Cardiac fibroblast (primary cell): ENCODE measurements at regions not wholly inside any gene's neighbourhood (a gene's known extent, or its start where the extent isn't known, plus 50 kb on each side); places are given as distances from the start of the nearest gene placed in this dataset.

Experiments
- DNase-seq, 2 donors: peaks; one replicate each; pipeline versions ENCODE4 v3.0.0 to v3.0.0-alpha.2; 2010; ENCODE audit warnings: low read depth in 2 of 2
- H3K4me3 ChIP-seq, 2 donors: replicated peaks in 1 of 2; 1 replicate in 1 of 2; 2 replicates in 1 of 2; pipeline ENCODE4 v1.5.1; 2011; ENCODE audit warnings: low read depth in 2 of 2, low read length in 2 of 2, mild to moderate bottlenecking in 2 of 2, moderate library complexity in 1 of 2
- TF ChIP-seq, protein P1 (sequence below): IDR thresholded peaks from one replicate; pipeline ENCODE4 v1.5.1; 2011; ENCODE audit warnings: low read depth, mild to moderate bottlenecking, low read length, inconsistent platforms

DNA sequence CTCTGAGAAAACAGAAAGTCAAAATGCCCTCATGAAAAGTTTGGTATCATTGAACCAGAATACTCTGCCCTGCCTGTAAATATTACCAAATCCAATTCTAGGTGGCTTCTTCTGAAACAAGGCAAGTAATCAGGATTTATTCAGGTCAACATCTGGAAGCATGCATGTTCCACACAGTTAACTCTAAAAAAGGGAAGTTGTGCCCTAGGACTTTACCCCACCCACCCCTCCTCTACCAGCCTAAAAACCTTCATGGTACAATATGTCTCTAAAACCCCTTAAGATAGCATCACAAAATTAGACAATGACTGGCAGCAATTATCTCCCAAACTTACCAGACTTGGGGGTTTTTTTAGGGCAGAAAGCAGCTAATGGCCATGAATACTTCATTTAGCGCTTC lies 414.8 kb upstream of the SLC30A5 start:
- no peak for DNase-seq
- no peak overlapping the region for H3K4me3 ChIP-seq
- TF ChIP-seq, protein P1, sequence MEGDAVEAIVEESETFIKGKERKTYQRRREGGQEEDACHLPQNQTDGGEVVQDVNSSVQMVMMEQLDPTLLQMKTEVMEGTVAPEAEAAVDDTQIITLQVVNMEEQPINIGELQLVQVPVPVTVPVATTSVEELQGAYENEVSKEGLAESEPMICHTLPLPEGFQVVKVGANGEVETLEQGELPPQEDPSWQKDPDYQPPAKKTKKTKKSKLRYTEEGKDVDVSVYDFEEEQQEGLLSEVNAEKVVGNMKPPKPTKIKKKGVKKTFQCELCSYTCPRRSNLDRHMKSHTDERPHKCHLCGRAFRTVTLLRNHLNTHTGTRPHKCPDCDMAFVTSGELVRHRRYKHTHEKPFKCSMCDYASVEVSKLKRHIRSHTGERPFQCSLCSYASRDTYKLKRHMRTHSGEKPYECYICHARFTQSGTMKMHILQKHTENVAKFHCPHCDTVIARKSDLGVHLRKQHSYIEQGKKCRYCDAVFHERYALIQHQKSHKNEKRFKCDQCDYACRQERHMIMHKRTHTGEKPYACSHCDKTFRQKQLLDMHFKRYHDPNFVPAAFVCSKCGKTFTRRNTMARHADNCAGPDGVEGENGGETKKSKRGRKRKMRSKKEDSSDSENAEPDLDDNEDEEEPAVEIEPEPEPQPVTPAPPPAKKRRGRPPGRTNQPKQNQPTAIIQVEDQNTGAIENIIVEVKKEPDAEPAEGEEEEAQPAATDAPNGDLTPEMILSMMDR: no peak

DNA sequence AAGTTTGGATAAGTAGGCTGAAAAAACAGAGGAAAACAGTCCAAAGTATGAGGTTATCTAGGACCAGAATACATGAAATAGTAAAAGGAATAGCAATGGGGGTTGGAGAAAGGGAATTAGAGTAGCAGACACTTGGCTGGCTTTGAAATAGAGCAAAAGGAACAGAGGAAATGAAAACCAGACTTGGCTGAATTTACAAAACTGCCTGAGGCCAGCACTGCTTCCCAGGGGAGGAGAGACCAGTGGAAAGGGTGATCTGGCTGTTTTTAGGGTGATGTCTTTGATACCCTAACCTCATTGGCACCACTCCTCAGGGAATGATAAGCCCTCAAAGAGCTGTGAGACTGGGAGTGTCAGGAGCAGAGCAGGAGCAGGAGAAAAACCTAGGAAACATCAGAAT lies 413.4 kb upstream of the SLC30A5 start:
- TF ChIP-seq, protein P1: no peak
- no peak overlapping the region for H3K4me3 ChIP-seq
- peak in 1 of 2 donors; percentile 45 for DNase-seq

DNA sequence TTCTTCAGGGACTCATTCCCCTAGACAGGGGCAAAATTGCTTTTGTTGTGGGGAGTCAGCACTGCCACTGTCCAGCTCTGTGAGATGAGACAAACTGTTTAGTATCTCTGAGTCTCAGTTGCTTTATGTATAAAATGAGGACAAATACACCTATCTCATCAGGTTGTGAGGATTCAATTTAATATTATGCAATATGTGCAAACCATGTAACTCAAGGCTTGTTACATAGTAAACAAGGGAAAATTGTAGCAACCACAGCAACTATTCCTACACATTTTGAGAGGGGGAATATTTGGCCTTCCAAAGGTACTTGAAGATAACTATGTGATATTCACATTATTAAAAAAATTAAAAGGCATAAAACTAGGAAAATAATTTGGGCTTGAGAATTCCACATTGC lies 411.9 kb upstream of the SLC30A5 start:
- TF ChIP-seq, protein P1: no peak
- no peak overlapping the region for H3K4me3 ChIP-seq
- no peak for DNase-seq

DNA sequence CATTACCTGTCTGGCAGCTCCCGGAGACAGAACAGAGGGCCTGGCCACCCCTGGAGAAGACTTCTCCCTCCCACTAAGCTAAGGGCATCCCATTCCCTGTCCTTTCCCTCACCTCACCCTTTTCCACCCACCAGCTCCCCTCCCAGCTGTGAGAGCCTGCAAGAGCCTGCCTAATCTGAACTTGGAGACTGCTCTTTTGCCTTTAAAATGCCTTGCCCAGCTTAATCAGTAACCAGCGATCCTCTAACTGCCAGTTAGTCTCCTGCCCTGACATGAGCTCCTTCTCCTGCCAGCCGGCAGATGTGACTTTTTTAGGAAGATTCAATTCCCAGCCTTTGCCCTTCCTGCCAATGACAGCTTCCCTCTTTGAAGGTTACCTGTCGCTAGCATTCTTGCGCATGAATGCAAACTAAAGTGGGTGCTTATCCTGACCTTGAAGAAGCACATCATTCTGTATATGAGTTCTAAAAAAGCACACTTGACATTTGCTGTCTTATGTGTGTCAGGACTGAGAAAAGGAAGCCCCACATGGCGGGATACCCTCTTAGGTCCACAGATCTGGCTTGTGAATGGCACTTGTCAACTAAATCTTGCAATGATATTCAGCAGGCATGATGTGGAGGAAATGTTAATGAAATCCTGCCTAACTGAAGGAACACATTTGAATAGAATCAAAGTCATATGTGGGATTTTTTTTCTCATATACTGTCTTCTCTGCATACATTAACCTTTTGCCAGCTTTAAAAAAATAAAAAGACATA lies 411.2 kb upstream of the SLC30A5 start:
- DNase-seq: no peak
- no peak overlapping the region for H3K4me3 ChIP-seq
- TF ChIP-seq, protein P1: no peak

DNA sequence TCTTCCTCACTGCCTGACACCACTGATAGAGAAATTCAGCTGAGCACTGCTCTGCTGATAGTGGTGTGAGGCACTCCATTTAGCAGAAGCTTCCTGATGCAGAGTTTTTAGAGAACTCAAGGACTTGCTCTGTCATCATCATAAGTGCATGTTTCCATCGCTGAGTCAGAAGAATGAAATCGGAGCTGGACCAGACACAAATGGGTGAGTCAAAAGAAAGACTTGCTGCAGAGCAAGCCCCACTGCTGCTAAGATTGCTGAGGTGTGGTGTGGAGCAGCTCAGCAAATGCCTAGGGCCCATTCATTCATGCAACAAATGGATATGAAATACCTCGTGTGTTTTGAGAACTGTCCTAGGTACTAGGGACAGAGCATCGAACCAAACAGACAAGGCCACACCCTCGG lies 410.2 kb upstream of the SLC30A5 start:
- DNase-seq: peak; percentile 92 to 98
- H3K4me3 ChIP-seq: no peak overlapping the region
- TF ChIP-seq, protein P1: no peak

DNA sequence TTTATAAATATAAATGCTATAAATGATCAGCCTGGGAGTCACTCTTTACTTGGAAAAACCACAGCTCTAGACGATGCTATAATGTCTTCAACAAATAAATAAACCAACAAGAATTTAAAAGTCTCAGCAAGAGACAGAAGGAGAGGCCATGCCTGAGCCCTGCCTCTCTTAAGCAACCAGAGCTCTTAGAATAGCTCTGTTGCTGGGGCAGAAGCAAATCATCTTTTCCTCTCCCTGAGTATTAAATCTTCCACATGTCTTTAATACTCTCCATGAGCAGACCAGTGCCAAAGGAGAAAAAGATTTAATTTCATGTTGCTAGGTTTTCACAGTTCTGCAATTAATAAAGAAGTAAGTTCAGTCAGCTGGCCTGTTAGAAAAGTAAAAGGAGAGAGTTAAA lies 408.0 kb upstream of the SLC30A5 start:
- DNase-seq: no peak
- H3K4me3 ChIP-seq: no peak overlapping the region
- TF ChIP-seq, protein P1: no peak

DNA sequence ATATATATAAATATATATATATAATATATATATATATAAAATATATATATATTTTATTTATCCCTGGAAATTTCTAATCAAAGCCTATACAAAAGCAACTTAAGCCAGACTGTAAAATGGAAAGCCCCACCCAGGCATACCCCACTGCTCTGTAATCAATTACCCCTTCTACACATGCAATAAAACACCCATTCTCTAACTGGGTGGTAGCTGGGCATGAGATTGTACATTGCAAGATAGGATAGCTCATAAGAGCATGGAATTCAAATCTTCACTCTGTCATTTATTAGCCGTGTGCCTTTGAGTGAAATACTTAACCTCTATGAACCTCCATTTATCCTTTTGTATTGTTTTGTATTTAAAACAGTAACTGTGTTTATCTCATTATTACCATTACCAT lies 405.3 kb upstream of the SLC30A5 start:
- H3K4me3 ChIP-seq: no peak overlapping the region
- TF ChIP-seq, protein P1: no peak
- no peak for DNase-seq
